Mucosa of rectum (tissue), 2 donors: ENCODE measurements at regions not wholly inside any gene's neighbourhood (a gene's known extent, or its start where the extent isn't known, plus 50 kb on each side); places are given as distances from the start of the nearest gene placed in this dataset.

Experiments used
- H3K27ac ChIP-seq, 2 donors: one replicate each; pipeline ENCODE4 v1.7.0; 2013; ENCODE audit warnings: inconsistent platforms in 2 of 2, low read depth in 2 of 2, low read length in 2 of 2
- H3K27me3 ChIP-seq, 2 donors: one replicate each; pipeline ENCODE4 v1.7.0; 2013; ENCODE audit warnings: low read length in 2 of 2; ENCODE audit not compliant: control insufficient read depth in 2 of 2, insufficient read depth in 2 of 2
- H3K36me3 ChIP-seq, 2 donors: one replicate each; pipeline ENCODE4 v1.7.0; 2013; ENCODE audit warnings: low read length in 2 of 2; ENCODE audit not compliant: control insufficient read depth in 2 of 2, insufficient read depth in 2 of 2
- H3K4me1 ChIP-seq, 2 donors: one replicate each; pipeline ENCODE4 v1.7.0; 2013; ENCODE audit warnings: low read length in 2 of 2, mild to moderate bottlenecking in 1 of 2; ENCODE audit not compliant: control insufficient read depth in 2 of 2, insufficient read depth in 2 of 2
- H3K4me3 ChIP-seq, 2 donors: one replicate each; pipeline ENCODE4 v1.7.0; 2013; ENCODE audit warnings: low read length in 2 of 2
- H3K9ac ChIP-seq, 2 donors: one replicate each; pipeline ENCODE4 v1.7.0; 2013; ENCODE audit warnings: low read length in 2 of 2, low read depth in 1 of 2, mild to moderate bottlenecking in 1 of 2
- H3K9me3 ChIP-seq, 2 donors: one replicate each; pipeline ENCODE4 v1.7.0; 2013; ENCODE audit warnings: low read length in 2 of 2; ENCODE audit not compliant: control insufficient read depth in 2 of 2
- donor health status: healthy.
- donor health status: Normal muscosa, but diverticular disease.

DNA sequence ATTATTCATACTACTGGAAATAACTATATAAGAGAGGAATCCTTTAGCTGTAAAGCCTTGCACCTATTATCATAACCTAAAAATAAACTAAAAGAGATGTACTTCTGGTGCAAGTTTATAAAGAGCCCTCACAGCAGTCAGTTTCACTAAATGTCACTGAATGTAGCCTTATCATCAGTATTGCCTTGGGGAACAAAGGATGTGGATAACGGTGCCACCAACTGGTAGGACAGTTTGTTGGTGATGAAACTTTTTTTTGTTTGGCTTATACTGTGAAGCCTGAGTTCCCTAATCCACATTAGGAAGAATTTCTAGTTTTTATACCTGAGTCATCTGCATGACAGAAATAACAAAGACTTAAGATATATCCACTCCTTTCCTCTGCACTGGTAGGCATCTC is 117.9 kb upstream of the COL1A2 start:
- no peak overlapping the region for H3K4me3 ChIP-seq
- no peaks in the 10 kb centered on the region for H3K4me1 ChIP-seq
- no peak overlapping the region for H3K27ac ChIP-seq
- no peaks in the 10 kb centered on the region for H3K9me3 ChIP-seq
- no peaks in the 10 kb centered on the region for H3K27me3 ChIP-seq
- no peaks in the 10 kb centered on the region for H3K36me3 ChIP-seq
- no peak overlapping the region for H3K9ac ChIP-seq

DNA sequence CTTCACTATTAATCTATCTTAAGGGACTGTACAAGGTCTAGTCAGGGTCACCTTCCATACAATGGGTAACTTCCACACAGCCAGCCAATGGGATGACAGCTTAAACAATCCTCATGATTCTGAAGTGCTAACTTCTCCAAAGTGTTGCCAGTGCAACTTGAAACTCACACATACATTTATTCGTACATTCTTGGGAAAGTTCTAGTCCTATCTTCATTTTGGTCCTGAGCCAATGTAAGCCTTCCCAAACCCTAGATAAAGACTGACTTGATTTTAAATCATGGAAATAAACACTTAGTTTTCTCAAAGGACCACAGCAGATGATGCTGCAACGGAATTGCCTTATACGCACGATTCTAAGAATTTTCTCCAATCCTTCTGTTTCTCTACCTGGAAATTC is 117.5 kb upstream of the COL1A2 start:
- H3K36me3 ChIP-seq, result no peaks in the 10 kb centered on the region
- H3K27me3 ChIP-seq, result no peaks in the 10 kb centered on the region
- H3K4me3 ChIP-seq, result no peak overlapping the region
- H3K27ac ChIP-seq, result no peak overlapping the region
- no peaks in the 10 kb centered on the region for H3K4me1 ChIP-seq
- no peak overlapping the region for H3K9ac ChIP-seq
- no peaks in the 10 kb centered on the region for H3K9me3 ChIP-seq

DNA sequence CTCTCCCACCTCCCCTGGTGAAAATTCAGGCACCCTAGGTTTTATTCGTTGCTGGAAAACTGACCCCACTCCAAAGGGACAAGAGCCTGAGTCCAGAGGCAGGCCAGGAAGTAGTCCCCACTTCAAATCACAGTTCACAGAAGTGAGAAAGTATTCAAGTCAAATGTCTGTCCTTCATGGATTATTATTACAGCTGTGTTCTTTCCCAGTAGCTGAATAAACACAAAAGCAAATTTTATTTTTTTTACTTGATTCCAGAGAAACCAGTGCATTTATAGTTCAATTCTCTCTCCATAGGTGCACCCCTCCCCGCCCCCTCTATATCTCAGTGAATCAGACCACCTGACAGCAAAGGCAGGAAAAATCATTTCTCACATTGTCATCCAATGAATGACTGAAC is 113.8 kb upstream of the COL1A2 start:
- H3K4me3 ChIP-seq, result no peak overlapping the region
- H3K27me3 ChIP-seq, result no peaks in the 10 kb centered on the region
- H3K9ac ChIP-seq, result no peak overlapping the region
- no peak overlapping the region for H3K27ac ChIP-seq
- no peaks in the 10 kb centered on the region for H3K4me1 ChIP-seq
- H3K36me3 ChIP-seq, result no peaks in the 10 kb centered on the region
- H3K9me3 ChIP-seq, result no peaks in the 10 kb centered on the region

DNA sequence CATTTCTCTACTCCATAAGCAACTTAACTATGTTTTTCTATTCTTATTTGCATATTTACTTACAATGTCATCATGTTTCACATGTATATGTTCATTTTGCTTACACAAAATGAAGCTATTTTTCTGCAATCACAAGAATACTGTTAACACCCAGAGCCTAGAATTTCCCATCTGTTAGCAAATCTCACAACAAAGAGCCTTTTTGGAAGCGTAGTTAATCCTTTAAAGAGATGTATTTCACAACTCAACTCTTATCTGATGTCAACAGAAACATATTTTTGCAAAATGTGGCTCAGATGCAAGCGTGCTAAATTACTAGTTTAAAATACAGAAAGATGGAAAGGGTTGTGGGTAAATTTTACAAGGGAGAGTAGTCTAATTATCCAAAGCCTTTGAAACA is 110.6 kb upstream of the COL1A2 start:
- Histone ChIP-seq H3K27me3 (no peaks in the 10 kb centered on the region), H3K4me1 (no peaks in the 10 kb centered on the region), H3K4me3 (no peak overlapping the region), H3K9ac (no peak overlapping the region), H3K27ac (no peak overlapping the region), H3K36me3 (no peaks in the 10 kb centered on the region), H3K9me3 (no peaks in the 10 kb centered on the region)

DNA sequence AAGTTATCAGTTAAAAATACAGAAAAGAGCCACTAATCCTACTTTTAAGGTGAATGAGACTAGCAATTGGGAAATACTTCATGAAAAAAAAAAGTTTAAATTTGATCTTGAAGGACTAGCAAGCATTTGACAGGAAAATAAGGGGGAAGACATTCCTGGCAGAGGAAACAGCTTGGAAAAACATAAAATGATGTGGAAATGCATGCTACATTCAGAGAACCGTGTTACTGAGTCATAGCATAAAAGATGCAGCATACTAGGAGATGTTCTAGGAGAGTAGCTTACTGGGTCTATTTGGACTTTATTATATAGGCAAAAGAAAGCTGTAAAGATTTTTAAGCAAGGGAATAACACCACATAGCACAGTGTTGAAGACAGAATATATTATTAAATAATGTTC is 108.6 kb upstream of the COL1A2 start:
- Histone ChIP-seq H3K4me3 (no peak overlapping the region), H3K36me3 (no peaks in the 10 kb centered on the region), H3K4me1 (no peaks in the 10 kb centered on the region), H3K9me3 (no peaks in the 10 kb centered on the region), H3K27ac (no peak overlapping the region), H3K27me3 (no peaks in the 10 kb centered on the region), H3K9ac (no peak overlapping the region)

DNA sequence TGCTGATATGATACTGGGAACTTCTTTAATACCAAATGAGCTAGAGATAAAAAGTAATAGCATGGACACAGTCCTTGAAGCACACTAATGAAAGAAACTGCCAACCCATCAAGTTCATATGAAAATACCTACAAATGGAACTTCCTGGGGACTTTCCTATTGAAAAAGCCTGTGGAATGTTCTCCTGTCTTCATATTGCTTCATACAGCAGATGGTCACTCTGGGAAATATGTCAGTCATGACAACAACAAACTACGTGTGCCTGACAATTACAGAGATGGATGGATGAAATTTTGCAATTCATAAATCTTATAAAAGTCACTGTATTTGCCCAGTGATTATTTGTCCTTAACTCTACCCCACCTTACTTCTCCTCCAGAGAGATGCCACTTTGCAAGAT is 106.6 kb upstream of the COL1A2 start:
- Histone ChIP-seq H3K4me1 (no peaks in the 10 kb centered on the region), H3K27ac (no peak overlapping the region), H3K36me3 (no peaks in the 10 kb centered on the region), H3K4me3 (no peak overlapping the region), H3K27me3 (no peaks in the 10 kb centered on the region), H3K9ac (no peak overlapping the region), H3K9me3 (no peaks in the 10 kb centered on the region)

DNA sequence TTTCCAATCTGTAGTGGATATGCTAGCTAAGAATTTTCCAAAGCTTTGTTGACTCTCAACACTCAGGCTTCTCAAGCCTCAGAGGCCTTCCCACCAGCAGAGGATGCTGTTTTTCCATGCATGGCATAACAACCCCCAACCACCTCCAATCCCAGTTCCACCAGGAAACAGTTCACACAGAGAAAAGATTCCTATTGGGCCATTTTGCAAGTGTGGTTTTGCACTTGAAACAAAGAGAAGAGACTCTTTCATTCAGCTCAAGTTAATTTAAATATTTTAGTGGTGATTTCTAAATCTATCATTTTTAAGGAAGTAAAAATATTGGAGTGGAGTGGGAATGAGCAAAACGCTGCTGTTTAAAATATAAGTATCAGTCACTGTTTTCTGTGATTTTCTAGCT is 105.6 kb upstream of the COL1A2 start:
- Histone ChIP-seq H3K36me3 (no peaks in the 10 kb centered on the region), H3K4me1 (no peaks in the 10 kb centered on the region), H3K27ac (no peak overlapping the region), H3K27me3 (no peaks in the 10 kb centered on the region), H3K9ac (no peak overlapping the region), H3K4me3 (no peak overlapping the region), H3K9me3 (no peaks in the 10 kb centered on the region)

DNA sequence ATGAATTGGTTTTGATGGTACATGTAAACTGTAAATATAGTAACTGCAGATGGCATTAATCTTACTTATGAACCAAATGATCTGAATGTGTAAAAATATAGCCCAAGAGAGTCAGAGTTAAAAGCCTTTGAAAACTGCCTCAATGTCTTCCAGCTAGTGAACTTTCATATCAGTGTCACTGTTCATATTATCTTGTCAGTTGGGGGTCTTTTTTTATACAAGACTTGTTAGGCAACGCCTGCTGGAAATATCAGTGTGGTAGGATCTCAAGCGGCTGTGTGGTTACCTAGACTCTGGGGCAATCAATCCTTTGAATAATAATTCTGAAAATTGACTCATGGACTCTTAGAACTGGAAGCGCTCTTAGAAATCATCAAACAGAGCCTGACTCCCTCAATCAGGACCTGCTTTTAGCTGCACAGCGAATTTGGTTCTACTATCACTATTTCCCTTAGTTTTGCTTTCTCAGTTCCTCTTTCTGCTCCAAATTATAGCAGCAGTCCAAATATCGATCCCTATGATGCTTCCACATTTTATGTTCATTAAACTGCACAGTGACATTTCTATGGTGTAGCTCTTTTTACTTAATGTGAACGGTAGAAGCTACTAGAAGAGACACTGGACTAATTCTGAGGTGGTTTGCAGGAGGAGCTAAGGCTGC is 100.1 kb upstream of the COL1A2 start:
- no peaks in the 10 kb centered on the region for H3K27me3 ChIP-seq
- H3K4me3 ChIP-seq, result no peak overlapping the region
- no peak overlapping the region for H3K27ac ChIP-seq
- H3K4me1 ChIP-seq, result no peaks in the 10 kb centered on the region
- H3K36me3 ChIP-seq, result no peaks in the 10 kb centered on the region
- no peaks in the 10 kb centered on the region for H3K9me3 ChIP-seq
- H3K9ac ChIP-seq, result no peak overlapping the region

DNA sequence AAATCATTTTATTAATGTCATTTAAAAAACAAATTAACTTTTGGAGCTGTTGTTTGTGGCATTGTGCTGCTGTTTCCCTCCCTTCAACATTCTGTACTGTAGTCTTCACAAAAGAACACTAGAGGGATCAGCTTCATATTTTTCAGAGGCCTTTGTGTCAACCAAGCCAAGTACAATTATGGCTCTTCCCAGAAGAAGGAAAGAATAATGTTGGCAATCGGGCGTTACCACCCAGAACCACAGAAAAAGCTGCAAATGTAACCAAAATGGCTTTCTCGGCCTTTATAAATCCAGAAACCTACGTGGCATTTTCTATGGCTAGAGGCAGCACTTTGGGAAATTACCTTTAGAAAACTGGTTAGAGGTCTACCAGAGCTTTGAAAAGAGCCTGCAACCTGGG is 98.8 kb upstream of the COL1A2 start:
- Histone ChIP-seq H3K9ac (no peak overlapping the region), H3K9me3 (no peaks in the 10 kb centered on the region), H3K27ac (peak overlapping the region; percentile 10 to 59), H3K27me3 (no peaks in the 10 kb centered on the region), H3K4me1 (peaks cover 0 to 2% of the 10 kb centered on the region in 2 donors), H3K36me3 (no peaks in the 10 kb centered on the region), H3K4me3 (no peak overlapping the region)

DNA sequence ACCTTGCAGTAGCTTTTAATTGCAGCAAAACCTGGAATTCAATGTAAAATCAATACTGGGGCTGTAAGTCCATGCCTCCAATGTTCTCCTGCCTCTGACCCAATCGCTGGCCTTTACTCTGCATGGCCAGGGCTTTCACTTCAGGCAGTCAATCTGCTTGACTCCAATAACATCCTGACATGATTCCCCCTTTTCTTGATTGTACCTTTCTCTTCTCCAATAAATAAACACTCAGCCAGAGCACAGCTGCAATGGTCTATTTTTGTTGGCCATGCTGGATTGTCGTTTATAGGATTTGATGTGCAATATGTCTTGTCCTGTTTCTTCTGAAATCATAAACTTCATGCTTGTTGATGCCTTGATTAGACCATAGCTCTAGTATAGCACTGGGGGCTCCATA is 97.8 kb upstream of the COL1A2 start:
- Histone ChIP-seq H3K4me1 (peaks cover 2 to 3% of the 10 kb centered on the region in 2 donors), H3K9ac (no peak overlapping the region), H3K4me3 (no peak overlapping the region), H3K9me3 (no peaks in the 10 kb centered on the region), H3K27ac (peak overlapping the region; percentile 59 to 61), H3K36me3 (no peaks in the 10 kb centered on the region), H3K27me3 (no peaks in the 10 kb centered on the region)

DNA sequence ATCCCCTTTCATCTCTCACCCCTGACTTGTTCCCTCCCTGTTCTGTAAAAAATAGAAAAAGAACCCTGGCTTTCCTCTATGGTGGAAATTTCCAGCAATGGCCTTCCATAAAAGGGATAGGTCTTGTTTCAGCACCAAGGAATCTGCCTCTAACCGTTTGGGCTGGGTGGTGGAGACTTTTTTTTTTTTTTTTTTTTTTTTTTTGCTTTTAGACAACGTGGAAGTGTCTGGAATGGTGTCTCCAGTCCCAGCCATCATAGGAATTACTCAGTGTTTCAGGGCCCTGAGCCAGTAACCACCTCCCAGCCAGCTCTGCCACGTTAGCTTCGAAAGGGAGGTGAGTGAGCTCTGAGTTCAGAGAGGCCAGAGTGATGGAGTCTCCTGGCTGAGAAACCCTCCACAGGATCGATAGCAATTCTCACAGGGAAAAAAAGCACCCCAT is 97.3 kb upstream of the COL1A2 start:
- peak overlapping the region; percentile 59 to 61 for H3K27ac ChIP-seq
- no peak overlapping the region for H3K4me3 ChIP-seq
- H3K4me1 ChIP-seq, result peaks cover 2 to 3% of the 10 kb centered on the region in 2 donors
- no peaks in the 10 kb centered on the region for H3K27me3 ChIP-seq
- H3K36me3 ChIP-seq, result no peaks in the 10 kb centered on the region
- H3K9me3 ChIP-seq, result no peaks in the 10 kb centered on the region
- no peak overlapping the region for H3K9ac ChIP-seq
